ENCODE measurements at regions not wholly inside any gene's neighbourhood (a gene's known extent, or its start where the extent isn't known, plus 50 kb on each side); places are given as distances from the start of the nearest gene placed in this dataset.

GRCh38 chr13:64900039-64900438, 2330.1 kb downstream of the PCDH9 start:
- FAIRE-seq (no peak), DNase-seq (ENCODE audit: insufficient read length, low spot score) (no peak)

- FAIRE-seq (no peak), DNase-seq (ENCODE audit: insufficient read length, low spot score) (no peak)
Measured at GRCh38 chr13:64884976-64885375, 2345.2 kb downstream of the PCDH9 start.

GRCh38 chr13:64877176-64877575, 2353.0 kb downstream of the PCDH9 start:
- DNase-seq (ENCODE audit: insufficient read length, low spot score) (no peak), FAIRE-seq (no peak)

- DNase-seq (ENCODE audit: insufficient read length, low spot score) (no peak), FAIRE-seq (no peak)
Measured at GRCh38 chr13:64871742-64872141, 2358.4 kb downstream of the PCDH9 start.

- FAIRE-seq (no peak), DNase-seq (ENCODE audit: insufficient read length, low spot score) (no peak)
Measured at GRCh38 chr13:64869539-64869938, 2360.6 kb downstream of the PCDH9 start.

- FAIRE-seq (no peak), DNase-seq (ENCODE audit: insufficient read length, low spot score) (no peak)
Measured at GRCh38 chr13:64867856-64868255, 2362.3 kb downstream of the PCDH9 start.

- FAIRE-seq (no peak), DNase-seq (ENCODE audit: insufficient read length, low spot score) (no peak)
Measured at GRCh38 chr13:64866331-64866730, 2363.8 kb downstream of the PCDH9 start.

- no peak for DNase-seq (ENCODE audit: insufficient read length, low spot score)
- FAIRE-seq = no peak
Measured at GRCh38 chr13:64855506-64855905, 2374.6 kb downstream of the PCDH9 start.

- DNase-seq (ENCODE audit: insufficient read length, low spot score) = no peak
- FAIRE-seq = no peak
Measured at GRCh38 chr13:64850017-64850416, 2380.1 kb downstream of the PCDH9 start.

- FAIRE-seq (no peak), DNase-seq (ENCODE audit: insufficient read length, low spot score) (no peak)
Measured at GRCh38 chr13:64849196-64849595, 2380.9 kb downstream of the PCDH9 start.

- no peak for FAIRE-seq
- no peak for DNase-seq (ENCODE audit: insufficient read length, low spot score)
Measured at GRCh38 chr13:64847767-64848166, 2382.4 kb downstream of the PCDH9 start.

- DNase-seq (ENCODE audit: insufficient read length, low spot score) (no peak), FAIRE-seq (no peak)
Measured at GRCh38 chr13:64845110-64845509, 2385.0 kb downstream of the PCDH9 start.

- DNase-seq (ENCODE audit: insufficient read length, low spot score) (no peak), FAIRE-seq (no peak)
Measured at GRCh38 chr13:64819081-64819480, 2411.1 kb downstream of the PCDH9 start.

- DNase-seq (ENCODE audit: insufficient read length, low spot score) (peak; percentile 0), FAIRE-seq (no peak)
Measured at GRCh38 chr13:64817691-64818090, 2412.4 kb downstream of the PCDH9 start.

- FAIRE-seq = no peak
Measured at GRCh38 chr13:64810750-64811149, 2419.4 kb downstream of the PCDH9 start.

GRCh38 chr13:64808704-64809103, 2421.4 kb downstream of the PCDH9 start:
- no peak for FAIRE-seq

More at GRCh38 chr13:64810750-64811149, 2419.4 kb downstream of the PCDH9 start:
- DNase-seq (ENCODE audit: insufficient read length, low spot score) = no peak

GRCh38 chr13:64801768-64802167, 2428.4 kb downstream of the PCDH9 start:
- no peak for DNase-seq (ENCODE audit: insufficient read length, low spot score)
- FAIRE-seq = no peak

More at GRCh38 chr13:64808704-64809103, 2421.4 kb downstream of the PCDH9 start:
- DNase-seq (ENCODE audit: insufficient read length, low spot score) = no peak

- DNase-seq (ENCODE audit: insufficient read length, low spot score) = no peak
Measured at GRCh38 chr13:64798422-64798821, 2431.7 kb downstream of the PCDH9 start.

GRCh38 chr13:64793592-64793991, 2436.5 kb downstream of the PCDH9 start:
- DNase-seq (ENCODE audit: insufficient read length, low spot score) (no peak), FAIRE-seq (no peak)

More at GRCh38 chr13:64798422-64798821, 2431.7 kb downstream of the PCDH9 start:
- no peak for FAIRE-seq

- FAIRE-seq = no peak
- no peak for DNase-seq (ENCODE audit: insufficient read length, low spot score)
Measured at GRCh38 chr13:64793131-64793530, 2437.0 kb downstream of the PCDH9 start.

GRCh38 chr13:64791373-64791772, 2438.8 kb downstream of the PCDH9 start:
- FAIRE-seq = no peak
- no peak for DNase-seq (ENCODE audit: insufficient read length, low spot score)

GRCh38 chr13:64782466-64782865, 2447.7 kb downstream of the PCDH9 start:
- FAIRE-seq (no peak), DNase-seq (ENCODE audit: insufficient read length, low spot score) (no peak)

GRCh38 chr13:64778002-64778401, 2452.1 kb downstream of the PCDH9 start:
- FAIRE-seq (no peak), DNase-seq (ENCODE audit: insufficient read length, low spot score) (no peak)

Data from HTR-8/SVneo (cell line).